ENCODE measurements at regions not wholly inside any gene's neighbourhood (a gene's known extent, or its start where the extent isn't known, plus 50 kb on each side); places are given as distances from the start of the nearest gene placed in this dataset.

GRCh38 chr13:44165221-44165888 is 208.3 kb upstream of the SERP2 start:
- TF ChIP-seq CTCF (conservative IDR thresholded peaks at IDR 0.05; ENCODE audit: low read length): no peak
- H3K4me3 ChIP-seq (ENCODE audit: low read length): no peak overlapping the region
- DNase-seq (ENCODE audit: low read depth): no peak

GRCh38 chr13:44165889-44166496 is 207.6 kb upstream of the SERP2 start:
- no peak for TF ChIP-seq CTCF (conservative IDR thresholded peaks at IDR 0.05; ENCODE audit: low read length)
- DNase-seq (ENCODE audit: low read depth): no peak
- H3K4me3 ChIP-seq (ENCODE audit: low read length): no peak overlapping the region

DNA sequence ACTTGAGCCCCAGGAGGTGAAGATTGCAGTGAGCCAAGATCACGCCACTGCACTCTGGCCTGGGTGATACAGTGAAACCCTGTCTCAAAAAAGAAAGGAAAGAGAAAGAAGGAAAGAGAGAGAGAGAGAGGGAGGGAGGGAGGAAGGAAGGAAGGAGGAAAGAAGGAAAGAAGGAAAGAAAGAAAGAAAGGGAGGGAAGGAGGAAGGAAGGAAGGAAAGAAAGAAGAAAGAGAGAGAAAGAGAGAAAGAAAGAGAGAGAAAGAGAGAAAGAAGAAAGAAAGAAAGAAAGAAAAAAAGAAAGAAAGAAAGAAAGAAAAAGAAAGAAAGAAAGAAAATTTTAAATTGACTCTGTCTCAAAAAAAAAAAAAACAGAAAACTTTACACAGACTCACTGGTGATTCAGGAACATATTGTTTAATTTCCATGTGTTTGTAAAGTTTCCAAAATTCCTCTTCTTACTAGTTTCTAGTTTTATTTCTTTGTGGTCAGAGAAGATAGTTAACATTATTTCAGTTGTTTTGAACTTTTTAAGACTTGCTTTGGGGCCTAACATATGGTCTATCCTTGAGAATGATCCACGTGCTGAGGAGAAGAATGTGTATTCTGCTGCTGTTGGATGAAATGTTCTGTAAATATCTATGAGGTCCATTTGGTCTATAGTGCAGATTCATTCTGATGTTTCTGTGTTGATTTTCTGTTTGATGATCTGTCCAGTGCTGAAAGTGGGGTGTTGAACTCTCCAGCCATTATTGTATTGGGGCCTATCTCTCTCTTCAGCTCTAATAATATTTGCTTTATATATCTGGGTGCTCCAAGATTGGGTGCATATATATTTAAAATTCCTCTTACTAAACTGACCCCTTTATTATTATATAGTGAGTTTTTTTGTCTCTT is 204.4 kb upstream of the SERP2 start:
- peak; percentile 89 for DNase-seq (ENCODE audit: low read depth)
- H3K4me3 ChIP-seq (ENCODE audit: low read length): no peak overlapping the region
- TF ChIP-seq CTCF (conservative IDR thresholded peaks at IDR 0.05; ENCODE audit: low read length): no peak

DNA sequence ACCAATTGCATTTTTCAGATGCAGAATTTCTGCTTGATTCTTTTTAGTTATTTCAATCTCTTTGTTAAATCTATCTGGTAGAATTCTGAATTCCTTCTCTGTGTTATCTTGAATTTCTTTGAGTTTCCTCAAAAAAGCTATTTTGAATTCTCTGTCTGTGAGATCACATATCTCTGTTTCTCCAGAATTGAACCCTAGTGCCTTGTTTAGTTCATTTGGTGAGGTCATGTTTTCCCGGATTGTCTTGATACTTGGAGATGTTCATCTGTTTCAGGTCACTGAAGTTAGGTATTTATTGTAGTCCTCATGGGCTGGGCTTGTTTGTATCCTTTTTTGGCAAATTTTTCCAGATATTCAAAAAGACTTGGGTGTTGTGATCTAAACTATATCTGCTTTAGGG is 202.9 kb upstream of the SERP2 start:
- DNase-seq (ENCODE audit: low read depth): no peak
- TF ChIP-seq CTCF (conservative IDR thresholded peaks at IDR 0.05; ENCODE audit: low read length): no peak
- H3K4me3 ChIP-seq (ENCODE audit: low read length): no peak overlapping the region

- no peak for TF ChIP-seq CTCF (conservative IDR thresholded peaks at IDR 0.05; ENCODE audit: low read length)
- no peak for DNase-seq (ENCODE audit: low read depth)
- no peak overlapping the region for H3K4me3 ChIP-seq (ENCODE audit: low read length)
These were observed 202.5 kb upstream of the SERP2 start for GRCh38 chr13:44171156-44171555.

DNA sequence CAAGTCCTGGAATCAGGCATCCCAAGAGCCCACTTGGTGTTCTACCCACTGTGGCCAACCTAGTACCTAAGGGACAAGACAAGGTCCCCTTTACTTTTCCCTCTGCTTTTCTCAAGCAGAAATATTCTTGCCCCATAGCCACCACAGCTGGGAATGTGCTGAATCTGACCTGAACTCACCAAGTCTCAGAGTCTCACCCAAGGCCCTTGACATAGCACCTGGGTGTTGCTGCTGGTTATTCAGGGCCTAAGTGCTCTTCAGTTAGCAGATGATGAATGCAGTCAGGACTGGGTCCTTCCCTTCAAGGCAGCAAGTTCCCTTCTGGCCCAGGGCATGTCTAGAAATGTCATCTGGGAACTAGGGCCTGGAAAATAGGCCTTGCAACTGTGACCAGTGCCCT is 201.8 kb upstream of the SERP2 start:
- H3K4me3 ChIP-seq (ENCODE audit: low read length): no peak overlapping the region
- no peak for TF ChIP-seq CTCF (conservative IDR thresholded peaks at IDR 0.05; ENCODE audit: low read length)
- no peak for DNase-seq (ENCODE audit: low read depth)

Data from AG10803 (cell line).